DMS114 treated with DMSO at 0.1 percent for 48 hours (cell line): ENCODE measurements at regions not wholly inside any gene's neighbourhood (a gene's known extent, or its start where the extent isn't known, plus 50 kb on each side); places are given as distances from the start of the nearest gene placed in this dataset.
"Not testable (repeated sequence)": the region's sequence is repeated elsewhere in the genome, so short reads cannot be mapped to it uniquely, and the experiment has no call there.

Experiments used
- DNase-seq: peaks from one replicate; lab custom pipeline; 2025; ENCODE audit not compliant: unreplicated experiment; lab: John Stamatoyannopoulos, UW

- no peak for DNase-seq
Measured at GRCh38 chr6:85287158-85287557, 162.7 kb upstream of the NT5E start.

- DNase-seq: not testable (repeated sequence)
Measured at GRCh38 chr6:85286507-85286906, 163.4 kb upstream of the NT5E start.

- no peak for DNase-seq
Measured at GRCh38 chr6:85285934-85286333, 163.9 kb upstream of the NT5E start.

GRCh38 chr6:85285114-85285513, 164.8 kb upstream of the NT5E start:
- no peak for DNase-seq

GRCh38 chr6:85283436-85283835, 166.4 kb upstream of the NT5E start:
- DNase-seq: no peak

- DNase-seq: no peak
Measured at GRCh38 chr6:85278466-85279035, 171.3 kb upstream of the NT5E start.

- DNase-seq: not testable (repeated sequence)
Measured at GRCh38 chr6:85276026-85276425, 173.9 kb upstream of the NT5E start.

- no peak for DNase-seq
Measured at GRCh38 chr6:85275338-85275985, 174.4 kb upstream of the NT5E start.

- no peak for DNase-seq
Measured at GRCh38 chr6:85273870-85274269, 176.0 kb upstream of the NT5E start.

GRCh38 chr6:85273046-85273445, 176.8 kb upstream of the NT5E start:
- DNase-seq: no peak

- no peak for DNase-seq
Measured at GRCh38 chr6:85272592-85272991, 177.3 kb upstream of the NT5E start.

- DNase-seq: no peak
Measured at GRCh38 chr6:85262621-85263020, 187.3 kb upstream of the NT5E start.

- no peak for DNase-seq
Measured at GRCh38 chr6:85261271-85261670, 188.6 kb upstream of the NT5E start.

GRCh38 chr6:85255661-85256060, 194.2 kb upstream of the NT5E start:
- no peak for DNase-seq

- DNase-seq: no peak
Measured at GRCh38 chr6:85252552-85252951, 197.3 kb upstream of the NT5E start.

- no peak for DNase-seq
Measured at GRCh38 chr6:85252085-85252484, 197.8 kb upstream of the NT5E start.

GRCh38 chr6:85251300-85251699, 198.6 kb upstream of the NT5E start:
- no peak for DNase-seq

- no peak for DNase-seq
Measured at GRCh38 chr6:85250586-85251220, 199.2 kb upstream of the NT5E start.

- no peak for DNase-seq
Measured at GRCh38 chr6:85245004-85245403, 204.9 kb upstream of the NT5E start.

GRCh38 chr6:85241498-85242052, 208.3 kb upstream of the NT5E start:
- DNase-seq: no peak

- DNase-seq: no peak
Measured at GRCh38 chr6:85240787-85241385, 209.0 kb upstream of the NT5E start.

GRCh38 chr6:85237478-85237877, 212.4 kb upstream of the NT5E start:
- DNase-seq: no peak
